ENCODE measurements at regions not wholly inside any gene's neighbourhood (a gene's known extent, or its start where the extent isn't known, plus 50 kb on each side); places are given as distances from the start of the nearest gene placed in this dataset.
A peak's percentile ranks its signal among the peaks of the same experiment; 100 is the strongest.

GRCh38 chr5:36355516-36355915 is 53.8 kb upstream of the RANBP3L start:
- DNase-seq (ENCODE audit: low read depth, low spot score) = no peak
- no peak overlapping the region for H3K27ac ChIP-seq

GRCh38 chr5:36356915-36357314 is 55.2 kb upstream of the RANBP3L start:
- no peak for DNase-seq (ENCODE audit: low read depth, low spot score)
- H3K27ac ChIP-seq = no peak overlapping the region

- H3K27ac ChIP-seq = no peak overlapping the region
Observed at GRCh38 chr5:36357391-36357975, 55.8 kb upstream of the RANBP3L start.

GRCh38 chr5:36359267-36359666 is 57.6 kb upstream of the RANBP3L start:
- no peak for DNase-seq (ENCODE audit: low read depth, low spot score)
- no peak overlapping the region for H3K27ac ChIP-seq

More at GRCh38 chr5:36357391-36357975, 55.8 kb upstream of the RANBP3L start:
- no peak for DNase-seq (ENCODE audit: low read depth, low spot score)

- H3K27ac ChIP-seq = no peak overlapping the region
- DNase-seq (ENCODE audit: low read depth, low spot score) = no peak
Observed at GRCh38 chr5:36360307-36360706, 58.6 kb upstream of the RANBP3L start.

- DNase-seq (ENCODE audit: low read depth, low spot score) = no peak
- no peak overlapping the region for H3K27ac ChIP-seq
Observed at GRCh38 chr5:36363101-36363500, 61.4 kb upstream of the RANBP3L start.

- no peak for DNase-seq (ENCODE audit: low read depth, low spot score)
- no peak overlapping the region for H3K27ac ChIP-seq
Observed at GRCh38 chr5:36363744-36364143, 62.0 kb upstream of the RANBP3L start.

GRCh38 chr5:36364473-36364872 is 62.8 kb upstream of the RANBP3L start:
- no peak for DNase-seq (ENCODE audit: low read depth, low spot score)
- H3K27ac ChIP-seq = no peak overlapping the region

- no peak overlapping the region for H3K27ac ChIP-seq
- DNase-seq (ENCODE audit: low read depth, low spot score) = no peak
Observed at GRCh38 chr5:36365896-36366295, 64.2 kb upstream of the RANBP3L start.

- H3K27ac ChIP-seq = no peak overlapping the region
- no peak for DNase-seq (ENCODE audit: low read depth, low spot score)
Observed at GRCh38 chr5:36366883-36367282, 65.2 kb upstream of the RANBP3L start.

GRCh38 chr5:36367524-36367923 is 65.8 kb upstream of the RANBP3L start:
- DNase-seq (ENCODE audit: low read depth, low spot score) = no peak
- H3K27ac ChIP-seq = no peak overlapping the region

GRCh38 chr5:36369219-36369690 is 67.6 kb upstream of the RANBP3L start:
- no peak overlapping the region for H3K27ac ChIP-seq

GRCh38 chr5:36370073-36370472 is 68.4 kb upstream of the RANBP3L start:
- no peak overlapping the region for H3K27ac ChIP-seq
- DNase-seq (ENCODE audit: low read depth, low spot score) = no peak

More at GRCh38 chr5:36369219-36369690, 67.6 kb upstream of the RANBP3L start:
- DNase-seq (ENCODE audit: low read depth, low spot score) = peak; percentile 20

- H3K27ac ChIP-seq = no peak overlapping the region
- no peak for DNase-seq (ENCODE audit: low read depth, low spot score)
Observed at GRCh38 chr5:36371366-36371765, 69.7 kb upstream of the RANBP3L start.

- peak; percentile 75 for DNase-seq (ENCODE audit: low read depth, low spot score)
- H3K27ac ChIP-seq = peak overlapping the region; percentile 46
Observed at GRCh38 chr5:36373527-36374086, 71.9 kb upstream of the RANBP3L start.

GRCh38 chr5:36374266-36374862 is 72.7 kb upstream of the RANBP3L start:
- no peak for DNase-seq (ENCODE audit: low read depth, low spot score)
- H3K27ac ChIP-seq = peak overlapping the region; percentile 46

- no peak for DNase-seq (ENCODE audit: low read depth, low spot score)
- H3K27ac ChIP-seq = no peak overlapping the region
Observed at GRCh38 chr5:36377192-36377591, 75.5 kb upstream of the RANBP3L start.

- DNase-seq (ENCODE audit: low read depth, low spot score) = peak; percentile 12
Observed at GRCh38 chr5:36378551-36378950, 76.8 kb upstream of the RANBP3L start.

GRCh38 chr5:36382890-36383289 is 81.2 kb upstream of the RANBP3L start:
- H3K27ac ChIP-seq = no peak overlapping the region
- no peak for DNase-seq (ENCODE audit: low read depth, low spot score)

More at GRCh38 chr5:36378551-36378950, 76.8 kb upstream of the RANBP3L start:
- no peak overlapping the region for H3K27ac ChIP-seq

- no peak for DNase-seq (ENCODE audit: low read depth, low spot score)
Observed at GRCh38 chr5:36383942-36384341, 82.2 kb upstream of the RANBP3L start.

GRCh38 chr5:36384845-36385244 is 83.1 kb upstream of the RANBP3L start:
- no peak overlapping the region for H3K27ac ChIP-seq
- no peak for DNase-seq (ENCODE audit: low read depth, low spot score)

More at GRCh38 chr5:36383942-36384341, 82.2 kb upstream of the RANBP3L start:
- no peak overlapping the region for H3K27ac ChIP-seq

- H3K27ac ChIP-seq = no peak overlapping the region
- no peak for DNase-seq (ENCODE audit: low read depth, low spot score)
Observed at GRCh38 chr5:36385495-36385894, 83.8 kb upstream of the RANBP3L start.

Measured in epithelial cell of prostate (primary cell).